Right atrium auricular region (tissue), 2 donors: ENCODE measurements at regions not wholly inside any gene's neighbourhood (a gene's known extent, or its start where the extent isn't known, plus 50 kb on each side); places are given as distances from the start of the nearest gene placed in this dataset.

Source experiments
- DNase-seq: peaks from one replicate; pipeline ENCODE4 v3.0.0-alpha.2; 2019; ENCODE audit warnings: low spot score
- H3K27ac ChIP-seq, 2 donors: fragments of 200-600 bp; sonication (generic); 1 replicate in 1 of 2; 2 replicates in 1 of 2; pipeline ENCODE4 v1.5.1; 2016 to 2019
- H3K27me3 ChIP-seq, 2 donors: fragments of 200-600 bp; sonication (generic); one replicate each; pipeline versions ENCODE4 v1.5.1 to v1.6.0; 2017 to 2019
- H3K36me3 ChIP-seq: fragments of 200-600 bp; sonication (generic); one replicate; pipeline ENCODE4 v1.5.1; 2016
- H3K4me1 ChIP-seq, 2 donors: fragments of 200-600 bp; sonication (generic); one replicate each; pipeline versions ENCODE4 v1.5.1 to v1.6.0; 2017 to 2019
- H3K4me3 ChIP-seq, 2 donors: fragments of 200-600 bp; sonication (generic); 1 replicate in 1 of 2; 2 replicates in 1 of 2; pipeline ENCODE4 v1.5.1; 2017 to 2019; ENCODE audit warnings: mild to moderate bottlenecking in 1 of 2, moderate library complexity in 1 of 2
- H3K9me3 ChIP-seq, 2 donors: fragments of 200-600 bp; sonication (generic); one replicate each; pipeline ENCODE4 v1.5.1; 2019
- CTCF ChIP-seq, 2 donors: fragments of 200-600 bp; sonication (generic); IDR thresholded peaks; one replicate each; pipeline ENCODE4 v1.5.1; 2019; ENCODE audit warnings: antibody characterized with exemption in 2 of 2

DNA sequence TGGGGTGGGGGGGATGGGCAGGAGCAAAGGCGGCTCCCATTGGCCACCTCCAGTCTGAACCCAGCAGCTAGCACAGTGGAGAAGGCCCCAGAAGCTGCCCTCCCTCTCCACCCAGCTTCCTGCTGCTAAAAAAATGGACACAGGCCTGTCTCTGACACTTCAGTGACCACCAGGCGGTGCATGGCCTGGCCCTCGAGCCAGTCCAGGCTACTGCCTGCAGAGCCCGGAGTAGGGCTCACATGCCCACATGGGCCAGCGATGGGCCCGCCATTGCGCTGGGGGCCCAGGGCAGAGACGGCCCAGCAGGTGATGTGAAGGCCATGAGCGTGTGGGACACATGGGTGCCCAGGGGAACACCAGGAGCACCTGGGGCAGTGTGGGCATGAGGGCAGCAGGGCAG lies 52.1 kb upstream of the NOTCH1 start:
- Histone ChIP-seq H3K4me3 (no peak overlapping the region), H3K27ac (no peak overlapping the region), H3K4me1 (peaks cover 0 to 27% of the 10 kb centered on the region in 2 donors), H3K9me3 (no peaks in the 10 kb centered on the region), H3K27me3 (no peaks in the 10 kb centered on the region), H3K36me3 (no peaks in the 10 kb centered on the region)
- TF ChIP-seq CTCF (IDR thresholded peaks at IDR 0.05) = no peak
- no peak for DNase-seq

GRCh38 chr9:136597141-136597885 lies 51.5 kb upstream of the NOTCH1 start:
- no peaks in the 10 kb centered on the region for H3K36me3 ChIP-seq
- no peak overlapping the region for H3K27ac ChIP-seq
- H3K4me1 ChIP-seq = peaks cover 0 to 25% of the 10 kb centered on the region in 2 donors
- no peak for TF ChIP-seq CTCF (IDR thresholded peaks at IDR 0.05)
- H3K27me3 ChIP-seq = no peaks in the 10 kb centered on the region
- H3K4me3 ChIP-seq = no peak overlapping the region
- no peak for DNase-seq
- H3K9me3 ChIP-seq = no peaks in the 10 kb centered on the region

- Histone ChIP-seq H3K4me3 (no peak overlapping the region), H3K36me3 (no peaks in the 10 kb centered on the region), H3K4me1 (peaks cover 0 to 25% of the 10 kb centered on the region in 2 donors), H3K27me3 (no peaks in the 10 kb centered on the region), H3K9me3 (no peaks in the 10 kb centered on the region), H3K27ac (no peak overlapping the region)
- no peak for TF ChIP-seq CTCF (IDR thresholded peaks at IDR 0.05)
- DNase-seq = no peak
Observed at GRCh38 chr9:136596630-136597031, 50.8 kb upstream of the NOTCH1 start.

GRCh38 chr9:136596217-136596616 lies 50.4 kb upstream of the NOTCH1 start:
- Histone ChIP-seq H3K36me3 (no peaks in the 10 kb centered on the region), H3K4me3 (no peak overlapping the region), H3K4me1 (peaks cover 0 to 28% of the 10 kb centered on the region in 2 donors), H3K27ac (no peak overlapping the region), H3K27me3 (no peaks in the 10 kb centered on the region), H3K9me3 (no peaks in the 10 kb centered on the region)
- DNase-seq = no peak
- TF ChIP-seq CTCF (IDR thresholded peaks at IDR 0.05) = no peak

DNA sequence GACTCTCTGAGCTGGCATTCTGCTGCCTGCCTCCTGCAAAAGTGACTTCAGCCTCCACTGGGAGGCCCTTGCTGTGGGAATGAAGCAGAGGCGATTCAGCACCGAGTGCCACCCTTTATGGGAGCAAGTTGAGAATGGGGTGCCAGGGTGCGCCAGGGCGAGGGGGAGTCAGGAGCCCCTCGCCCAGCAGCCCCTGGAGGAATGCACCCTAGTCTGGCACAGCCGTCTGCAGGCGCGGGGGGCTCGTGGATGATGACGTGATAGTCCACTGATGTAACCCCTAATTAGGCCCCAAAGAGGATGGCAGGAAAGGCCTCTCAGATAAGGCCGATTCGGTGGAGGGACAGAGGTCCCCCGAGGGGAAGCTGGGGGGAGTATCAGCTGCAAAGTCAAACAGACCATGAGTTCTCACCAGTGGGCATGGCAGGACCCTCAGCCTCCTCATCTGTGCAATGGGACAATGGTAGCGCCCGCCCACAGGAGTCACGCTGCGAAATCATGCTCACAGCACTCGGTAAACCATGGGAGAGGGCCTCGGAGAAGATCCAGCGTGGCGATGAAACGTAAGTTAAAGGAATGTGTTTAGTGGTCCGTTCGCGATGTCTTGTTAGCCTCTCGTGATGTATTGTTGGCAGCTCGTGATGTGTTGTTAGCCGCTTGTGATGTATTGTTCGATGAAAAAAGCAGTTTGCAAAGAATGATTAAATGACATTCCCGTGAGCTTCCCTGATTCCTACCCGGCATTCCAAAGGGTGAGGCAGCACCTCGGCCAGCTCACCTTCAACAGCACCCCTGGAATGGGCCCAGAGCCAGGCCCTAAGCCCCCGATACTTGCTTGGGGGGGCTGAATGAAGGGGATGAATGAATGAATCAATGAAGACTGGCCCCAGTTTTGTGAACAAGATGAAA lies 49.7 kb upstream of the NOTCH1 start:
- DNase-seq = no peak
- no peaks in the 10 kb centered on the region for H3K27me3 ChIP-seq
- no peak overlapping the region for H3K4me3 ChIP-seq
- H3K4me1 ChIP-seq = peaks cover 0 to 35% of the 10 kb centered on the region in 2 donors
- no peaks in the 10 kb centered on the region for H3K36me3 ChIP-seq
- no peaks in the 10 kb centered on the region for H3K9me3 ChIP-seq
- no peak for TF ChIP-seq CTCF (IDR thresholded peaks at IDR 0.05)
- H3K27ac ChIP-seq = no peak overlapping the region
